ENCODE measurements at regions not wholly inside any gene's neighbourhood (a gene's known extent, or its start where the extent isn't known, plus 50 kb on each side); places are given as distances from the start of the nearest gene placed in this dataset.

GRCh38 chrX:20547611-20548051 is 280.9 kb upstream of the RPS6KA3 start:
- no peak for TF ChIP-seq CTCF (IDR thresholded peaks at IDR 0.05; ENCODE audit: low read depth, low read length)
- no peak for TF ChIP-seq MAX (IDR thresholded peaks at IDR 0.05; ENCODE audit: low read depth, low read length)

Data from NB4 (cell line).